Stimulated activated CD4-positive, alpha-beta T cell treated with anti-CD3 and anti-CD28 coated beads, TNF-alpha, amount 100 ng/mL, for 48 hours (primary cell): ENCODE measurements at regions not wholly inside any gene's neighbourhood (a gene's known extent, or its start where the extent isn't known, plus 50 kb on each side); places are given as distances from the start of the nearest gene placed in this dataset.

Source experiments
- DNase-seq, 3 donors: peaks; one replicate each; pipeline ENCODE4 v3.0.0-alpha.2; 2020; ENCODE audit warnings: low read depth in 3 of 3

DNA sequence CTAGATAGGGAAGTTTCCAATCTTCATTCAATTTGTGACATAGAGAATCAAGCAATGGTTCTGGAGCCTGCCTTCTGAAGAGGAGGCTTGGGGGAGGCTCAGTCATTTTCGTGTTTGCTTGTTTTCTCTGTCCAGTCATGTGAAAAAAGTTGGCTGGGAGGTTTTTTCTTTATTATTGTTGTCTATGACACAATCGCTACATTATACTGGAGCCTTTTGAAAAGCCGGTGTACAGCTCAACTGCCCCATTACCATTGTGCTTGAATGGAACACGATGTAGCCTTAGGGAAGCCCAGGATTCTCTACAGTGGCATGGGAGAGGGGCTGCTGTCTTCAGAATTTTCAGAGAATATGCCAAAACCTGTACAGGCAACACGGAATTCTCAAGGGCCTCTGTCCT, 57.9 kb upstream of the NCAM1 start:
- DNase-seq = no peak

DNA sequence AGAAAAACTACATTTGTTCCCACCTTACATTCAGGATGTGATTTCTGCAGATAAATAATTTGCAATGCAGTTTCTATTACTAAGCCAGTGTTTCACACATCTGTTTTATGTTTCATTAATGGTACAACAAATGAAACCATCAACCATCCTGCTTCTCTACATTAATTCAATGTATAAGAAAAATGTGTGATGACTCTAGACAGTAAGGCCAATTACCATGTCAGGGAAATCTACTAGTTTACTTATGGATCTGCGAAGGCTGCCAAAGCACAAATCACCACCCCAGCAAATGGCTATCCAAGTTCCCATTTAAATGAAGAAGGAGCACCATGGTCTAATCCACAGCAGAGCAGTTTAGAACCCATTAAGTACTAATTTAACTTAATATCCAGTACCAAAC, 50.1 kb upstream of the NCAM1 start:
- DNase-seq = no peak
